GM08714 (cell line): ENCODE measurements at regions not wholly inside any gene's neighbourhood (a gene's known extent, or its start where the extent isn't known, plus 50 kb on each side); places are given as distances from the start of the nearest gene placed in this dataset.

Experiments used
- H3K4me3 ChIP-seq: fragments of 200-500 bp; sonication (Bioruptor generic); 2 replicates; pipeline ENCODE4 v1.5.1; 2014; ENCODE audit warnings: mild to moderate bottlenecking, low read length, inconsistent platforms
- ZNF274 ChIP-seq: IDR thresholded peaks from 2 replicates; pipeline ENCODE4 v1.6.1; 2012; ENCODE audit warnings: mild to moderate bottlenecking, low read depth, low read length

DNA sequence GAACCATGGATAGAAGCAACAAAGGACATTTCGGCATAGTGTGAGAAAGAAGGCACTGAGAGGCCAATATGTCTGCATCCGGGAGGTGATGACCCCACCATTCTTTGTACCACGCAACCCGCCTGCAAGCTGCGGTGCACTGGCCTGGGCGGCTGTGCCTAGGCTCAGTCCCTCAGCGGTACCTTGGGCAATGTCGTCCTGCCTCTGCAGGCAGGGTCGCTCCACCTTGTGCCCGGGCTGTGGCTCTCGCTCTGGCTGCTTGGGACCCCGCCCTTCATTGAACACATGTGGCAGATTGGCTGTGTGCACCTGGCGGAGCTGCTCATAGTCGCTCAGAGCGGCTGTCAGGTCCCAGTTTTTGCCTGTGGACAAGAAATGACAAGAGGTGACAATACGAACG is 243.2 kb downstream of the KLF13 start:
- no peak for TF ChIP-seq ZNF274
- no peak overlapping the region for H3K4me3 ChIP-seq

DNA sequence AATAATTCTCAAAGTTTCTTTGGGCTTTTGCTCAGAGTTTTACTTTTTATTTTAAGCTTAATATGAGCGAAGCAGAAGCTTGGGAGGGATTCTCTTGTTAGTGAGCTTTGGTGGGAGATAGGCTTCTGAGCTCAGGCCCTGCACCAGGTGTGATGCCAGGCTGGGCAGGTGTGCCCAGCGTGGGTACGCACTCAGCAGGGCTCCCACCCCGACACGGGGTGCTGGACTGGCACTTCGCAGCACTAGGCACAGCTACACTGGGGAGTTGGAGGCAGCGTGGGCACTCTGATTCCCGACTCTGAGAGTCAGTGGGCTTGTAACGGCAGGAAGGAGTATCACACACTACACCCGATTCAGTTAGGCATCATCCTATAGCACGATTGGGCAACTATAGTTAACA is 244.0 kb downstream of the KLF13 start:
- no peak overlapping the region for H3K4me3 ChIP-seq
- no peak for TF ChIP-seq ZNF274

DNA sequence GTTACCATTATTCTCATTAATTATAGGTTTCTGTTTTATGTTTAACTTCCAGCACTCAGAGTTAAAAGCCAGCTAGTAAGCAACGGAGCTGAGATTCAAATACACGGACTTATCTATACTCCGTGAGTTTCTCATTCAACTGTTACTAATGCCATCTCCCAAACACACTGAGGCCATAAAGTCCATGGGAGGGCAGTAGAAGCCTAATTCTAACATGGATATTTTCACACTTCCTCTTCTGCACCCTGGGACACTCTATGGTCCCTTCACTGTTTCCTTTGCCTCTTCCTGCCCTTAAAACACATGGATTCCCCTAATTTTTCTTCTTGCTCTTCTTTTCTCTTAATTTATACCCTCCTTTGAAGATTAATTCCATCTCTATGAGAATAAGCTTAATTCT is 245.0 kb downstream of the KLF13 start:
- no peak overlapping the region for H3K4me3 ChIP-seq
- TF ChIP-seq ZNF274 = no peak

DNA sequence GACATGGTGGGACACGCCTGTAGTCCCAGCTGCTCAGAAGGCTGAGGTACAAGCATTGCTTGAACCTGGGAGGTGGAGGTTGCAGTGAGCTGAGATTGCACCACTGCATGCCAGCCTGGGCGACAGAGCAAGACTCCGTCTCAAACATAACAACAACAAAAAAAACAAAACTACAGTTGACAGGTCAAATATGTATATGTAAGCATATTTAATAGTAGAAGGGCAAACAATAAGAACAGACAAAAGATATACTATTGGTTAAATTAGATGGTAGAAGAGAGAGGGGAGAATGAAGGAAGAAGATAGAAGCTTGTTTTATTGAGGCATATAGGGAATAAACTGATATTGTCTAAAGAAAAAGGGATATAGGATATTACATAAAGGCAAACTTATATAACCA is 247.1 kb downstream of the KLF13 start:
- no peak for TF ChIP-seq ZNF274
- H3K4me3 ChIP-seq = no peak overlapping the region

DNA sequence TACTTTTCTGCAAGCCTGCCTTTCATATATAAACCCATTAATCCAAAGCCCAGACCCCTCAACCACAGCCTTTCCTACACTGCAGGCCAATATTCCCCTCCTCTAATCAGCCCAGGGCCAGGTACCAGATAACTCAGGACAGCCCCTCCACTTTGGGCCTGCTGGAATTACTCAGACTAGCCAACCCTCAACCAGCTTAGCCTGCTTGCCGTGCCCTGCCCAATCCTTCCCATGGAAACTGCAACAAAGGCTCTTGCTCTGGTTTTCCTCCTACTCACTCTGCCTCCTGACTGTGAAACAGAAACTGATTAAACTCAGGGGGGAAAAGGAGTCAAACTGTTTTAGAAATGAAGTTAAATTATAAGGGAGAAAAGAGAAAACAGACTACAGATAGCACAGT is 248.1 kb downstream of the KLF13 start:
- H3K4me3 ChIP-seq = no peak overlapping the region
- TF ChIP-seq ZNF274 = no peak

DNA sequence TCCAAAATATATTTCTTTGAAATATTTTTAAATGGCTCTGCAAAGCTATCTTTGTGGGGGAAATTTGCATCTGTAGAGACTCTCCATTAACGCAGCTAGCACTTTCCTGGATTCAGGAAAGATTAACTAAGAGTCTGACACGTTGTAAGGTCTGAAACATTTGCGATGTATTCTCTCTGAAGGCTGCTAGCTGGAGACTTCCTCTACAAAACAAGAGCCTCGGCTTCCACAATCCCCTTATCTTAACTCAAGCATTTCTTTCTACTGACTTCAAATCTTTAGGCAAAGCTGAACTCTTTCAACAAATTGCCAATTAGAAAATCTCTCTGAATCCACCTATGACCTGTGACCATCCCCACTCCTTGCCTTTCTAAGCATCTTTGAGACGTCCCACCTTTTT is 250.5 kb downstream of the KLF13 start:
- no peak for TF ChIP-seq ZNF274
- no peak overlapping the region for H3K4me3 ChIP-seq

DNA sequence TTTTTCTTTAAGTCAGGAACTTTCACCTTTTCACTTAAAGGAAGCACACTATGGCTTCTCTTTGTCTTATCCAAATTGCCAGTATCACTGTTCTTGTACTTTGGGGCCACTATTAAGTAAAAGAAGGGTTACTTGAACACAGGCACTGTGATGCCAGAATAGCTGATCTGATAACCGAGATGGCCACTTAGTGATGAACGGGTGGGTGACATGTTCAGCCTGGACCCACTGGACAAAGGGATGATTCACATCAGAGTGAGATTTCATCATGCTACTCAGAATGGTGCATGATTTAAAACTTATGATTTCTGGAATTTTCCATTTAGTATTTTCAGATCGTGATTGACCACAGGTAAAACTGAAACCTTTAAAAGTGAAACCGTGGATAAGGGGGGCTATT is 252.6 kb downstream of the KLF13 start:
- TF ChIP-seq ZNF274 = no peak

DNA sequence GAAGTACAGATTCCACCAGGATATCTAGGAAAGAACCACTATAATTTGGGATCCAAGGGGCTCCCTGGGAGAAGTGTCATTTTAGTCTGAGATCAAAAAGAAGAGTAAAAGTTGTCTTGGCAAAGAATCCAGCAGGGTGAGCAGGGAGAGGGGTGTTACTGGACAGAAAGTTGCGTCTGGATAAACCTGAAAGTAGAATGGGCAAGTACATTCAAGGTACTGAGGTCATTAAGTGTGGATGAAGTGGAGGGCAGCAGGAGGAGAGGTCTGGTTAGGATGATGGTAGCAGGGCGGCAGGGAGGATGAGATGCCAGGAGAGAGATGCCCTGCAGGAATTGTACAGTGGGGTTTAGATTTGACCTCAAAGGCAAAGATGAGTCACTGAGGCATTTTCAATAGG is 253.3 kb downstream of the KLF13 start:
- no peak overlapping the region for H3K4me3 ChIP-seq

More for the DNA sequence above, 252.6 kb downstream of the KLF13 start:
- no peak overlapping the region for H3K4me3 ChIP-seq

DNA sequence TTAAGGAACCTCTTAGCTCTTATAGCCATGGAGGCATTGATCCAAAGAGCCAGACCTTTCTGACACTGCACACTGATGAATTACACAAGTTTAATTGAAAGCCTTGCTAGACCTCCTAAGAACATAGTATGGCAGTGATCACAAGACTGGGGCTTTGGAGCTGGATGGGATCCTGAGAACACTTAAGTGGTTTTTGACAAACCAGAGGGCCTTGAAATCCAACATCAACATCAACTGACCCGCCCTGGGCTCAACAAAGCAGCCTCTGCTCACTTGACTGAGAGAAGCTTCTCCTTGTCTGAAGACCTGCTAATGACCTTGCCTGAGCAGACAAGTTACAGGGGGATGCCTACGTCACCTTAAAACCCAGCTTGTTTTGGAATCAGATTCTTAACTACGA is 257.6 kb downstream of the KLF13 start:
- no peak for TF ChIP-seq ZNF274
- no peak overlapping the region for H3K4me3 ChIP-seq

More for the DNA sequence above, 253.3 kb downstream of the KLF13 start:
- no peak for TF ChIP-seq ZNF274

DNA sequence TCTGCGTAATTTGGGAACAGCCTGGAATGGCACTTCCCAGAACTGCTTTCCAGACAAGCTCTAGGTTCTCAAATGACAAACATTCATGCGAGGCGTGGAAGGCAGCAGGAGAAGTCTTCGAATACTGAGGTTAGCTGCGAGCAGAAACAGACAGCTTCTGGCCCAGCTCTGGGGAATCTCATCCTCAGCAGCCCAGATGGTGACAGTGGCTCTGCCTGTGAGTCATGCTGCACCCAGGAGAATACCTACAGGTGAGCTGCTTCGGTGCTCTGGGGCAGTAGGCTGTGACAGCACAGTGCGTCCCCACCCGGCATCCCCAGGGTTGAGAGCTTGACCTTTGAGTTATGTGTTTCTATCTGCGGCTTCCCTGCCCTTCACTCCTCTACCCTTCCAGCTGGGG is 258.6 kb downstream of the KLF13 start:
- H3K4me3 ChIP-seq = no peak overlapping the region
- no peak for TF ChIP-seq ZNF274

DNA sequence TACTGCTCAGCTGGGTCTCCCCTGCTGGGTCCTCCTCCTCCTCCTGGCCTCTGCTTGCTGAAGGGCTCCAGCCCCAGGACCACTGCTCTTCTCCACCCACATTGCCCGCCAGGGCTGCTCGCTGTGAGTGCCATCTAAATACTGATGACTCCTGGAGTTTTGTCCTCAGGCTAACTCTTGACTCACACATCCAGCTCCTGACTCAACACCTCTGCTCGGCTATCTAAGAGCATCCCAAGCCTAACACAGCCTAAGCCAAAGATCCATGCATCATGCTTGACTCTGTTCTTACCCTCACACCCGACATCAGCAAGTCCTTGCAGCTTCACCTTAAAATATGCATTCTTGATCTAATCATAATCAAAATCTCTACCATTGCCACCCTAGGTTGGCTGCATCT is 260.2 kb downstream of the KLF13 start:
- no peak overlapping the region for H3K4me3 ChIP-seq
- TF ChIP-seq ZNF274 = no peak

DNA sequence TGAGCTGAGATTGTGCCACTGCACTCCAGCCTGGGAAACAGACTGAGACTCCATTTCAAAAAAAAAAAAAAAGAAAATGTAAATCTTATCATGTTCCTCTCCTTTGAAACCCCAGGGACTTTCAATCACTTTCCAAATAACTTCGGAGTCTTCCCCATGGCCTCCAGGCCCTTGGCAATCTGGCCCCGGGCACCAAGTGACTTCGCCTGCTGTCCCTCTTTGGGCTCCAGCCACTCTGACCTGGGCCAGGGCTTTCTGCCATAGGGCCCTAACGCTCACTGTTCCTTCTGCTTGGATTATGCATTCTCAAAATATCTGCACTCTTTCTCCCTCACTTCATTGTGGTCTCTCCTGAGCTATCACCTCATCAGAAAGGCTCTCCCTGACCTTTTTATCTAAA is 260.9 kb downstream of the KLF13 start:
- no peak for TF ChIP-seq ZNF274
- no peak overlapping the region for H3K4me3 ChIP-seq

DNA sequence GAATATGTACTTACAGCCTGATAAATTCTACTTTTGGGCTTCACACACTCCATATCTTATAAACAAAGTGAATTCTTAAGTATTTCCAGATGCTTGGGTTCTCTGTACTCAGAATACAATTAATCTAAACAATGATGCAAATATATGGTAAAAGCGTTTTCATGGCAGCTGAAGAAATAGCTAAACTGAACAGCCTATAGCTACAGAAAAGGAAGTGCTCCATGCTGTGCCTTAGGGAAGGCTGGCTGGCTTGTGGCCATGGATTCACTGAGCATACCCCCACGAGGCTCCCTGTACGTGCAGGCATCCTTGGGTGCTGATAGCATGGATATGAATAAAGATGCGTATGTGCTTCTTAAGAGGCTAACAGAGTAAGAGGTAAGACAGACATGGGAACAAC is 264.0 kb downstream of the KLF13 start:
- no peak overlapping the region for H3K4me3 ChIP-seq
- no peak for TF ChIP-seq ZNF274

DNA sequence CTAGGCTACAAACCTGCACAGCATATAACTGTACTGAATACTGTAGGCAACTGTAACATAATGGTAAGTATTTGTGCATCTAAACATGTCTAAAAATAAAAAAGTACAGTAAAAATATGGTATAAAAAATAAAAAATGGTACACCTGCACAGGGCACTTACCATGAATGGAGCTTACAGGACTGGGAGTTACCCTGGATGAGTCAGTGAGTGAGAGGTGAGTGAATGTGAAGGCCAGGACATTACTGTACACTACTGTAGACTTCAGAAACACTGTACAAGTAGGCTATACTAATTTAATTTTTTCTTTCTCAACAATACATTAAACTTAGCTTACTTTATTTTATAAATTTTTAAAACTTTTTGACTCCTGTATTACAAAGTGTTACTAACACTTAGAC is 265.3 kb downstream of the KLF13 start:
- H3K4me3 ChIP-seq = no peak overlapping the region
- no peak for TF ChIP-seq ZNF274

DNA sequence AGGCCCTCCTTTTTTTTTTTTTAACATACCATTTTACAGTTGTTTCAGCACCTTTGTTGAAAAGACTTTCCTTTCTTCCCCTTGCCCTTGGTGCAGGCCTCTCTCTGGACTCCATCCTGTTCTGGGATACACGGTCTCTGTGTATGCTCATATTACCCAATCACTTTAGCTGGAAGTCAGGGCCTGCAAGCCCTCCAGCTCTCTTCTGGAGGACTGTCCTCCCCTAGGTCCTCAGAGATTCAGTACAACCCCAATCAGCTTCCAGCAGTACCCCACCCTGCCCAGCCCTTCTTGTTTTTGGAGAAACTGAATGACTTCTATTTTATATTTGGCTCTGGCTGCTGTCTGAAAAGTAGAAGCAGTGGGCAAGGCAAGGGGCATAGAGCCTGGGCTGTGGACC is 270.8 kb downstream of the KLF13 start:
- no peak for TF ChIP-seq ZNF274
- H3K4me3 ChIP-seq = no peak overlapping the region

DNA sequence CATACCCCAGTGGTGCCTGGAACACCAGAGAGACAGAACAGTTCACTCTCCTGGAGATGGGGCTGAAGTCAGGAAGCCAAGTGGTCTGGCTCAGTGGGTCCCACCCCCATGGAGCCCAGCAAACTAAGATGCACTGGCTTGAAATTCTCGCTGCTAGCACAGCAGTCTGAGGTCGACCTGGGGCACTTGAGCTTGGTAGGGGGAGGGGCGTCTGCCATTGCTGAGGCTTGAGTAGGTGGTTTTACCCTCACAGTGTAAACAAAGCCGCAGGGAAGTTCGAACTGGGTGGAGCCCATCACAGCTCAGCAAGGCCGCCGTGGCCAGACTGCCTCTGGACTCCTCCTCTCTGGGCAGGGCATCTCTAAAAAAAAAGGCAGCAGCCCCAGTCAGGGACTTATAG is 272.0 kb downstream of the KLF13 start:
- no peak overlapping the region for H3K4me3 ChIP-seq

More for the DNA sequence above, 272.0 kb downstream of the KLF13 start:
- no peak for TF ChIP-seq ZNF274
